Fibroblast of lung (primary cell): ENCODE measurements at regions not wholly inside any gene's neighbourhood (a gene's known extent, or its start where the extent isn't known, plus 50 kb on each side); places are given as distances from the start of the nearest gene placed in this dataset.

Experiments used
- DNase-seq, 2 donors: peaks; one replicate each; pipeline versions ENCODE4 v3.0.0 to v3.0.0-alpha.2; 2010; ENCODE audit warnings: low read depth in 2 of 2
- H2AFZ ChIP-seq: 2 replicates; pipeline ENCODE4 v1.5.1; 2012; ENCODE audit warnings: low read length, control low read depth, inconsistent platforms
- H3K27ac ChIP-seq: 2 replicates; pipeline ENCODE4 v1.5.1; 2011; ENCODE audit warnings: low read length, control low read depth; ENCODE audit not compliant: insufficient read depth
- H3K27me3 ChIP-seq: 2 replicates; pipeline ENCODE4 v1.5.1; 2011; ENCODE audit warnings: mild to moderate bottlenecking, low read length; ENCODE audit not compliant: control insufficient read depth, insufficient read depth
- H3K36me3 ChIP-seq: 2 replicates; pipeline ENCODE4 v1.5.1; 2011; ENCODE audit warnings: low read length; ENCODE audit not compliant: control insufficient read depth, insufficient read depth
- H3K4me1 ChIP-seq: 2 replicates; pipeline ENCODE4 v1.5.1; 2011; ENCODE audit warnings: low read length; ENCODE audit not compliant: control insufficient read depth, insufficient read depth; ENCODE audit errors: extremely low read depth
- H3K4me2 ChIP-seq: 2 replicates; pipeline ENCODE4 v1.5.1; 2011; ENCODE audit warnings: low read length, control low read depth; ENCODE audit not compliant: insufficient read depth; ENCODE audit errors: extremely low read depth
- H3K4me3 ChIP-seq, 4 experiments: fragments of 200-600 bp in 1 of 4; sonication (generic) in 1 of 4; replicated peaks in 1 of 4; 2 replicates each; pipeline ENCODE4 v1.5.1; 2011 to 2016; ENCODE audit warnings: low read length in 4 of 4, low read depth in 3 of 4, mild to moderate bottlenecking in 3 of 4, control low read depth in 2 of 4, inconsistent platforms in 1 of 4, mixed read lengths in 1 of 4; ENCODE audit not compliant: insufficient read depth in 1 of 4; ENCODE audit errors: control extremely low read depth in 1 of 4
- H3K79me2 ChIP-seq: 2 replicates; pipeline ENCODE4 v1.5.1; 2012; ENCODE audit warnings: mild to moderate bottlenecking, low read length, inconsistent platforms; ENCODE audit not compliant: control insufficient read depth, insufficient read depth
- H3K9ac ChIP-seq: 2 replicates; pipeline ENCODE4 v1.5.1; 2011; ENCODE audit warnings: mild to moderate bottlenecking, low read length, control low read depth; ENCODE audit not compliant: insufficient read depth
- H3K9me3 ChIP-seq: 2 replicates; pipeline ENCODE4 v1.5.1; 2012; ENCODE audit warnings: low read depth, low read length; ENCODE audit not compliant: control insufficient read depth, insufficient read depth
- H4K20me1 ChIP-seq: 2 replicates; pipeline ENCODE4 v1.5.1; 2011; ENCODE audit warnings: low read length; ENCODE audit not compliant: control insufficient read depth, insufficient read depth; ENCODE audit errors: extremely low read depth
- EZH2 ChIP-seq: IDR thresholded peaks from 2 replicates; pipeline ENCODE4 v1.5.1; 2012; ENCODE audit warnings: low read length, control low read depth, mild to moderate bottlenecking; ENCODE audit errors: missing control alignments
- TF ChIP-seq, protein P1 (sequence below), 2 donors: IDR thresholded peaks in 1 of 2; conservative IDR thresholded peaks in 1 of 2; 1 replicate in 1 of 2; 2 replicates in 1 of 2; pipeline ENCODE4 v1.5.1; 2011 to 2012; ENCODE audit warnings: low read length in 2 of 2, control low read depth in 1 of 2, inconsistent platforms in 1 of 2, low read depth in 1 of 2, mild to moderate bottlenecking in 1 of 2

GRCh38 chr1:29577512-29577911 is 341.2 kb downstream of the PTPRU start:
- H3K4me2 ChIP-seq = no peak overlapping the region
- no peaks in the 10 kb centered on the region for H3K9me3 ChIP-seq
- H3K79me2 ChIP-seq = no peaks in the 10 kb centered on the region
- DNase-seq = no peak
- no peak overlapping the region for H2AFZ ChIP-seq
- H3K4me1 ChIP-seq = no peaks in the 10 kb centered on the region
- TF ChIP-seq, protein P1, sequence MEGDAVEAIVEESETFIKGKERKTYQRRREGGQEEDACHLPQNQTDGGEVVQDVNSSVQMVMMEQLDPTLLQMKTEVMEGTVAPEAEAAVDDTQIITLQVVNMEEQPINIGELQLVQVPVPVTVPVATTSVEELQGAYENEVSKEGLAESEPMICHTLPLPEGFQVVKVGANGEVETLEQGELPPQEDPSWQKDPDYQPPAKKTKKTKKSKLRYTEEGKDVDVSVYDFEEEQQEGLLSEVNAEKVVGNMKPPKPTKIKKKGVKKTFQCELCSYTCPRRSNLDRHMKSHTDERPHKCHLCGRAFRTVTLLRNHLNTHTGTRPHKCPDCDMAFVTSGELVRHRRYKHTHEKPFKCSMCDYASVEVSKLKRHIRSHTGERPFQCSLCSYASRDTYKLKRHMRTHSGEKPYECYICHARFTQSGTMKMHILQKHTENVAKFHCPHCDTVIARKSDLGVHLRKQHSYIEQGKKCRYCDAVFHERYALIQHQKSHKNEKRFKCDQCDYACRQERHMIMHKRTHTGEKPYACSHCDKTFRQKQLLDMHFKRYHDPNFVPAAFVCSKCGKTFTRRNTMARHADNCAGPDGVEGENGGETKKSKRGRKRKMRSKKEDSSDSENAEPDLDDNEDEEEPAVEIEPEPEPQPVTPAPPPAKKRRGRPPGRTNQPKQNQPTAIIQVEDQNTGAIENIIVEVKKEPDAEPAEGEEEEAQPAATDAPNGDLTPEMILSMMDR (conservative IDR thresholded peaks at IDR 0.05 in 1 of 2, IDR thresholded peaks at IDR 0.05 in 1 of 2; ENCODE audit: low read depth in 1 of 2, low read length in 2 of 2) = no peak
- TF ChIP-seq EZH2 = no peak
- no peak overlapping the region for H3K9ac ChIP-seq
- no peak overlapping the region for H3K4me3 ChIP-seq
- no peak overlapping the region for H3K27ac ChIP-seq
- H3K27me3 ChIP-seq = no peaks in the 10 kb centered on the region
- H3K36me3 ChIP-seq = no peaks in the 10 kb centered on the region
- no peaks in the 10 kb centered on the region for H4K20me1 ChIP-seq

DNA sequence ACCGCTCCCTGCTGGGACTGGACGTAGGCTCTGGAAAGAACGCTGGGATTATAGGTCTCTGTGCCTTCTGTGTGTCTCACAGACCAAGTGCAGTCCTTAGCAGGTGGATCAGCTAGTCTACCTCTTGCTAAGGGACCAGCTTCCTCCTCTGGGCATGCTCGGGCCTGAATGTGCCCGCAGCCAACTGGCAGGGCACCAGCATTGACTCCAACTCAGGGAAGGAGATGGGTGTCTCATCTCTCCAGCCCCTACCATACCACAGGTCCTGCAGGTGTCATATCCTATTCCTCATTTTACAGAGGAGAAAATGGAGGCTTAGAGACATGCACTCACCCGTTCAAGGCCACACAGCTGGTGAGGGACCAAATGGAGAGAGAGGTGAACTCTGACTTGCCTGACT is 340.2 kb downstream of the PTPRU start:
- no peaks in the 10 kb centered on the region for H3K36me3 ChIP-seq
- no peak overlapping the region for H3K4me3 ChIP-seq
- no peak overlapping the region for H2AFZ ChIP-seq
- H3K79me2 ChIP-seq = no peaks in the 10 kb centered on the region
- H3K27ac ChIP-seq = no peak overlapping the region
- DNase-seq = no peak
- no peak overlapping the region for H3K9ac ChIP-seq
- no peaks in the 10 kb centered on the region for H3K27me3 ChIP-seq
- no peaks in the 10 kb centered on the region for H3K9me3 ChIP-seq
- H3K4me1 ChIP-seq = no peaks in the 10 kb centered on the region
- no peaks in the 10 kb centered on the region for H4K20me1 ChIP-seq
- no peak for TF ChIP-seq EZH2
- TF ChIP-seq, protein P1 (conservative IDR thresholded peaks at IDR 0.05 in 1 of 2, IDR thresholded peaks at IDR 0.05 in 1 of 2; ENCODE audit: low read depth in 1 of 2, low read length in 2 of 2) = no peak
- no peak overlapping the region for H3K4me2 ChIP-seq

DNA sequence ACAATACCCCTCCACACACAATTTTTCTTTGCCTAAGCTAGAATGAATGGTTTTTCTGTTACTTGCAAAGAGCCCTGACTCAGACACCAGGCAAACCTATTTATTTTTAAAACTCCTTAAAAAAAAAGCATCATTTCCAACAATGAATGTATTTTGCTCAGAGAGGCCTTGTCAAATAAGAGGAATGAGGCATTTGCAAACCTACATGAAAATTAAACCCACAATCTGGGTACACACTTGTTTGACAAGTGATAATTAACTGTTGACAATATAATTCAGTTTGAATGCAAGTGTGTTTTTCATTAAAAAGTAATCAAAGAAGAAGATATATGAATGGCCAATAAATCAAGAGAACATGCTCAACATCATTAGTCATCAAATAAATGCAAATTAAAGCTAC is 339.5 kb downstream of the PTPRU start:
- Histone ChIP-seq H3K27me3 (no peaks in the 10 kb centered on the region), H3K9ac (no peak overlapping the region), H3K4me2 (no peak overlapping the region), H3K27ac (no peak overlapping the region), H3K9me3 (no peaks in the 10 kb centered on the region), H3K4me3 (no peak overlapping the region), H4K20me1 (no peaks in the 10 kb centered on the region), H3K79me2 (no peaks in the 10 kb centered on the region), H3K4me1 (peaks cover 3% of the 10 kb centered on the region), H3K36me3 (no peaks in the 10 kb centered on the region), H2AFZ (no peak overlapping the region)
- TF ChIP-seq, protein P1 (conservative IDR thresholded peaks at IDR 0.05 in 1 of 2, IDR thresholded peaks at IDR 0.05 in 1 of 2; ENCODE audit: low read depth in 1 of 2, low read length in 2 of 2) = no peak
- no peak for TF ChIP-seq EZH2
- DNase-seq = peak; percentile 8 to 70
